Activated CD4-positive, CD25-positive, alpha-beta regulatory T cell treated with anti-CD3 and anti-CD28 coated beads, Interleukin-2, amount 50 U/mL, for 24 hours (primary cell): ENCODE measurements at regions not wholly inside any gene's neighbourhood (a gene's known extent, or its start where the extent isn't known, plus 50 kb on each side); places are given as distances from the start of the nearest gene placed in this dataset.
A peak's percentile ranks its signal among the peaks of the same experiment; 100 is the strongest.
"Not testable (repeated sequence)": the region's sequence is repeated elsewhere in the genome, so short reads cannot be mapped to it uniquely, and the experiment has no call there.

Experiments
- ATAC-seq, 2 donors: fragments of 150-1000 bp; cut with Tn5 transposase; one replicate each; pipeline ENCODE4 v1.10.0; 2021; ENCODE audit warnings: mild to moderate bottlenecking in 1 of 2, moderate library complexity in 1 of 2

DNA sequence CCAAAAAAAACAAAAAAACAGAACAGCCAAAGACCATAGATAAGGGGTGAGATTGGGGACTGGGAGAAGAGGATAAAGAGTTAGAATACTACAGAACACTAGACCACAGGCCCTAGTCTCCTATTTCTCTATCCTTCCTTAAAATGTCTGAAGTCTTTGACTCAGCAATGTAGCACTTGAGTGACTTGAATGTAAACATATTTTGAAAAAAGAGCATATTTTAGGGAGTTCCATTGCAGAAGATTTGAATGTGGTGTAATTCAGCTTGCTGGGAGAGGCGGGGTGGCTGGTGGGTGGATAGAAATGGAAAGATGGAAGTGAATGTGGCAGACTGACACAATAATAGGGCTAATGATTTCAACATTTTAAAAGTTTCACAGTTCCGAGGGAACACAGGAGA lies 144.9 kb downstream of the CHIC2 start:
- ATAC-seq: no peak

DNA sequence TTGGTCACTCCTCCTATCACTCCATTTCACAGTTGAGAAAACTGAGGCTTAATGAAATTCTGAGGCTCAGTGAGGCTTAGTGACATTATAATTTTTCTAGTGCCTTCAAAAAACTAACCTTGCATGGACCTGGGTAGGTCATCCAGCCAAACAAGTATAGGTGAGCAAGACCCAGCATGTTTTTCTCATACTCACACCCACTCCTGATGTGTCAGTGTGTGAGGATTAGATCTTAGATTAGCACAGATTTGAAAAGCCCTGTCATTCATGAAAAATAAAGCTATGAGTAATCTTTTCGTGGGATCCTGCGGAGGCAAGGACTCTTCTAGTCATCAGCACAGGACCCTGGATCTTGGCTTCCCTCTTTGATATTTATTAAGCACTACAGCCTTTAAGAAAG lies 146.7 kb downstream of the CHIC2 start:
- ATAC-seq: no peak

DNA sequence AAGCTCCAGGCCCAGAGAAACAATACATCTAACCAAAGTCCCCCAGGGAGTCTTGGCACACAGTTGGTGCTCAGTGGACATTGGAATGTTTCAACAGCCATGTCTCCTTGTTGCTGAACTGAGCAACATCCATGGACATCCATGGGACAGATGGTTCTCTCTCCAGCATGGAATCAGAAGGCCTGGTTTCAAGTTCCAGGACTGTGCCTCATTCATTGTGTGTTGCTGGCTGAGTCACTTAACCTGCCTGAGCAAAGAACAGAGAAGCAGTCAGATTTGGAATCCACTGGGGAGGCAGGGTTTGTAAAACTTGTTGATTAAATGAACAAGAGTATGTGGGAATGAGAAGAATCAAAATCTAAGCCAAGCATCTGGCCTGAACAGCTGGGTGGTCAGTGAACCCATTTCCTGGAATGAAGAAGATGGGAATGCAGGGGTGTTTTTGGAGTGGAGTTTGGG lies 147.9 kb downstream of the CHIC2 start:
- ATAC-seq: no peak

DNA sequence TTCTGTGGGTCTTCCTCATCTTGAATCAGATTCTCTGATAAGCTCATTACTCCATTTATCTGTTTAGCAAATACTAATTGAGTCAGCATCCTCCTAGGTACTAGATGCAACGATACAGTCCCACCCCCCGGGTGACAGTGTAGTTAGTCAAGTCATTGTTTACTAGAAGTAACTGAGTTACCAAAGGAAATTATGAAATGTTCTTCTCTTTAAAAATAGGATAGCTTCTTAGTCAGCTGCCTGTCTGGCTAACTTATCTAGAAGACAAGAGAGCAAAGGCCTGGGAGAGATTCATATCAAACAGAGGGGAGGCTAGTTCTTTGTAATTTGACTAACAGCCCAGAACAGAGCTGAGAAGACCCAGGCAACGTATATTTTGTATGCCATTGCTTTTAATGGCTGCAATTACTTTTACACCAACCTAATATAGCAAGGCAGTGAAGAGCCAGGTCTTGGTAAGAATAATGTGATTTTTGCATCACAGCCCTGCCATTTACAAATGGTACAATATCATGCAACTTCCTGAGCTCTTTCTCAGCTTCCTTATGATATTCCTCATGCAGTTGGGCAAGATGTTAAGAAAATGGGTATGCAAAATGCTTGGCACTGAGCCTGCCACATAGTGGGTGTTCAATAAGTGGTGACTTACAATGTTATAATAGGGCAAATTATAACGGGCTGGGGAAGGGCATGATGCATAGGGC lies 149.9 kb downstream of the CHIC2 start:
- ATAC-seq: peak; percentile 59 to 63

DNA sequence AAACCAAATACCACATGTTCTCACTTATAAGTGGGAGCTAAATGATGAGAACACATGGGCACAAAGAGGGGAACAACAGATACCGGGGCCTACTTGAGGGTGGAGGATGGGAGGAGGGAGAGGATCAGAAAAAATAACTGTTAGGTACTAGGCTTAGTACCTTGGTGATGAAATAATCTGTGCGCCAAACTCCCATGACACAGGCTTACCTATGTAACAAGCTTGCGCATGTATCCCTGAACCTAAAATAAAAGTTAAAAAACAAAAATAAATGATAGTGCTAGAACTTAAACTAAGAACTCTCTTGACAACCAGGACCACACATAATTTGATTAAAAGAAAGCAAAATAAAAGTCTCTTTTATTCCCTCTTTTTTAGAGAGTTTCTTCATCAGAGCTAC lies 150.6 kb downstream of the CHIC2 start:
- ATAC-seq: no peak

DNA sequence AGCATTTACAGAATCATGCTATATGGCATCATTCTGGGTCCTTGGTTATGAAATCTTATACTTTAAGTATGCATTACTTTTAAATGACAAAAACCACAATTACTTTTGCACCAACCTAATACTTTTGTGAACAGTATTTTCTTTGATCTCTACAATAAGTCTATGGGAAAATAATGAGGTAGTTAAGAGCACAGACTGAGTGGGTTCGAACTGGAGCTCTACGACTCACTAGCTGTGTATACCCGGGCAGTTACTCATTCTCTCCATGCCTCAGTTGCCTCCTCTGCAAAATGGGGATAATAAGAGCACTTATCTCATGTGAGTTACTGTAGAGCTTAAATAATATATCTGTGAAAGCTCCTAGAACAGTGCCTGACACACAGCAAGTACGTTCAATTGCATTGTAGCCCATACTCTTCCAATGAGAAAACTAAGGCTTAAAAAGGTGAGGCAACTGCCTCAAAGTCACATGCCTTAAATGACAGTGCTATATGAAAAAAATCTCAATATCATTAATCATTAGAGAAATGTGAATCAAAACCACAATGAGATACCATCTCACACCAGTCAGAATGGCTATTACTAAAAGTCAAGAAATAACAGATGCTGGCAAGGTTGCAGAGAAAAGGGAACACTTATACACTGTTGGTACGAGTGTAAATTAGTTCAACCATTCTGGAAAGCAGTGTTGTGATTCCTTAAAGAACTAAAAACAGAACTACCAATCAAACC lies 151.5 kb downstream of the CHIC2 start:
- ATAC-seq: no peak

DNA sequence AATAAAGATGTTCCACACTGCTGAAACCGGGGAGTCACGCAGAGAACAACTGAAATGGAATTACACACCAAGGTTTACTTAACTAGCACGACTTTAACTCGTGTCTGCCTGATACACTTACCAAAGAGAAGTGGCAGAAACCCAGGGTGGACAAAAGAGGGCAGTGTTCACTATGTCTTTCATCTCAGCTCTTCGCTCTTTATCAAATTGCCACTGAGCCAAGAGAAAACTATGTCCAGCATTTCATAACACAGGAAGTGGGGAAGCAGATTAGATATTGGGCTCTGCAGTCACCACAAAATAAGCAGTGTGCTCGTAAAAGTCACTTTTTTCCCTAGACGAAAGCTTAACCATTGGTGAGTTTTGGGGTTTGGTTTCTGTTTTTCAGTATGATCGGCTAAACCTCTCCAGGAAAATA lies 155.7 kb downstream of the CHIC2 start:
- no peak for ATAC-seq

DNA sequence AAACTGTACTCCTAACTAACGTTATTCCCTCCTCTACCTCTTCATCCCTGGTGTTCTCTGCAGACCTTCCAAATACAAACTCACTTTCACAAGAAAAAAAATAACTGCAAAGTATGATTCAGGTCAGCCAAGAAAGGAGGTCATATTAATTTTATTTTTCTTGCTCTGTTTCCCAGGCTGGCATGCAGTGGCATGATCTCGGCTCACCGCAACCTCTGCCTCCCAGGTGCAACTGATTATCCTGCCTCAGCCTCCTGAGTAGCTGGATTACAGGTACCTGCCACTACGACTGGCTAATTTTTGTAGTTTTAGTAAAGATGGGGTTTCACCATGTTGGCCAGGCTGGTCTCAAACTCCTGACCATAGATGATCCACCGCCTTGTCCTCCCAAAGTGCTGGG lies 156.6 kb downstream of the CHIC2 start:
- no peak for ATAC-seq

DNA sequence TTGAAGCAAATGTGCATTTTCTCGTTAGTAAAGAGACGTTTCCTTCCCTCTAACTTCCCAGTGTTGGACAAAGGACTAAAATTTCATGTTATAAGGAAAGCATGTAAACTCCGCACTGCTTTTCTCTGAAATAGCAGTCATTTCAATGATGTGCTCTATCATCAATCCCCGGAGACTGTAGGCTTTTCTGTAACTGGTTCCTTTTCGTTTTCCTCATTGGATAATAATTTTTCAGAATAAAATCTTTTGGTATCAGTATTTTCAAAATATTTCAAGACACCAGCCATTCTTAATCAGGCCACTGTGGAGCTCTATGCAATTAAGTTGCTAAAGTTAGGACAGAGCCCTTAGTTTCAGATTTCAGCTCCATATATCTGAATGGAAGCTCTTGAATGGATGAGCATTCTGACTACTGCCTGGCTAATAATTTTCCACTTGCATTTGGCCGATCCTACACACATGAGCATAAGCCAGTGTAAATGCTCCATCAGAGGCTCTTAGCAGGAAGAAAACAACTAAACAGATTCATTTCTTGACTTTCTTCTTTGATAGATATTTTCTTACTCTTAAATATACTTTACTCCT lies 157.7 kb downstream of the CHIC2 start:
- ATAC-seq: no peak

DNA sequence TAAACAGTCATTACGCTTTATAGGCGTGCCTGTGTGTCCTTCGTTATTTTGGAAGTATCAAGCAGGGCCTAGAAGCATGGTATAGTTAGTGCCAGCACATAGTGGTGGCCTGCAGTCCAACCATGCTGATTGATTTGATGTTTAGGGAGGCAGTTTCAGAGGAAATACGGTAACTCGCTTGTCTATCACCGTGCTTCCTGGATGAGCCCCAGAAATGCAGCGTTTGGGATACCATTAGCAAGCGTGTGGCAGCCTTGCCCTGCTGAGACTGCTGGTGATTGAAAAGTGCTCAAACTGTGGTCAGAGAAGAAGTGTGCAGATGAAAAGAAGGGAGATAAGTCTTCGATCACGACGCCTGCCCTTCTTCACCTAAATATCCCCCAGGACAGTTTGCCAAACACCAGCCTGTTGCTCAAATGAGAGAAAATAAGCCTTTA lies 158.4 kb downstream of the CHIC2 start:
- no peak for ATAC-seq

DNA sequence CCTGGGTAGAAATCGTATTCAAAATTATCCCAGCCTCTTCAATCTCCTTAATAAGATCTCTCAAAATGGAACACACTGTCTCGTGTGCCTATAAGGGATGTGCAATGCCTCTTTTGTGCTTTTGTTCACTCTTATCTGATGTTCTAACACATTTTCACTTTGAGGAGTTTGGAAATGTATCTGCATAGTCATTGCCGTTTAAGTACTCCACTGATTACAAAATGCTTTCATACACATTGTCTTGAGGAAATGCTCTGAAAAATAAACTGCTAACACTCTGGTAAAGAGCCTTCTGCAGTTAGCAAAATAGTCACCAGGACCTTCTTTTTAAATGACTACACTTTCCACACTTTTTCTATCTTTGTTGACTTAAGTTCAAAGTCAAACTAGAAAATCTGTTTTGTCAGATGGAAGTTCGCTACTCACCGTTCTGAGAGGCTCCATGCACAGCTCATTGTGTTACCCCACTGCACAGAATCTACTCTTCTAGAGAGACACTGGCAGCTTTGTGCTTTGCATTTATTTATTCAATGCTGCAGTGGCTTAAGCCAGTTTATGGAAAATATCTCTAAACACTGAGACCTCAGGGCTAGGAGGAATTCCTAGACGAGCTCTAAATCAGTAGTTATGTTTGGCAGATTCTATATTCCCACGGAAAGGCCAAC lies 159.0 kb downstream of the CHIC2 start:
- no peak for ATAC-seq

DNA sequence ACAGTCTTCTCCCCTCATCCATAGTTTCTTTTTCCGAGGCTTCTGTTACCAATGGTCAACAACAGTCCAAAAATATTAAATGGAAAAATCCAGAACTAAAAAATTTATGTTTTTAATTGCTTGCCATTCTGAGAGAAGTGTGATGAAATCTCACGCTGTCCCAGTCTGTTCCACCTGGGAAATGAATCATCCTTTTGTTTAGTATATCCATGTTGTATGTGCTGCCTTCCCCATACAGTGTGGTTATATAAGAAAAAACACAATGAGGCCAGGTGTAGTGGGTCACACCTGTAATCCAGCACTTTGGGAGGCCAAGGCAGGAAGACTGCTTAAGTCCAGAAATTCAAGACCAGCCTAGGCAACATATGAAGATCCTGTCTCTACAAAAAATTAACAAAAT lies 161.6 kb downstream of the CHIC2 start:
- ATAC-seq: no peak

DNA sequence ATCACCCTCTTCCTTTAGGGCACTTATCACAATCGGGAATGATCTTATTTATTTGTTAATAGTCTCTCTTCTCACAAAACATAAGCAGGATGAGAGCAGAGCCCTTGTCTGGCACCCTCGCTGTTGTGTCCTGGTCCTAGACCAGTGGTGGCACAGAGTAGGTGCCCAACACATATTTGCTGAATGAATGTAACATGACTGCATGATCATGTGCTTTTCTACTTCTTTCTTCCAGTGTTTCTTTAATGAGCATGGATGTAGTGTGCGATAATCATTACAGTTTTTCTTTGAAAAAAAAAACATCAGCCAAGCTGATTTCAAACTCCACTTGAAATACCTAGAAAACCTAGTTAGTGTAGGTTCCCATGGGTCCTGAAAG lies 164.1 kb downstream of the CHIC2 start:
- ATAC-seq: no peak

DNA sequence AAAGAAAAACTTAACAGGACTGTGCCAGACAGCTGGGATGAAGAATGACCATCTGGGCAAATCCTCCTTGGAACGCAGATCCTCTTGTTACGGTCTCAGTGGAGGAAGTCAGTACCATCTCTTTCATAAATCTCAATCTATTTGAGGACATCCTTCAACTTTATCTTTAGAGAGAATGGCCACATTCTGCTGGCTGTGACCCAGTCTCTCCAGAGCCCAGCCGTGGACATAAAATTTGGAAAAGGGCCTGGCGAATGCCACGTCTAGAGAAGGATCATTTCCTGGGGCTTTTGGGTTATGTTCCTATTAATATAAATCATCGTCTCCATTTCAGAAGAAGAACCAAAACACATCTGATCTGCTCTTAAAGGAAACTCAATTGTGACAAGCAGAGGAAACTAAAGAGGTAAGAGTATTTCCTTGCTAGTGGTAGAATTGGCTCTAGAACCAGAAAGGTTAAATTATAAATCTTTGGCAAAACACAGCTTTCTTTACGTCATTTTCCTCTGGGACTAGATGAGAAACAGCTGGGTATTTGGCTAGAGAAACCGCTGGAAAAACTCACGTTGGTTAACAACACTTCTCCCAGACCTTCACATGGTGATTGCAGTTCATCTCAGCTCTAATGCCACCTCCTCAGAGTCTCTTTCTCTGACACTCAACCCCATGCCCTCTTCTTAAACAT lies 164.7 kb downstream of the CHIC2 start:
- no peak for ATAC-seq

DNA sequence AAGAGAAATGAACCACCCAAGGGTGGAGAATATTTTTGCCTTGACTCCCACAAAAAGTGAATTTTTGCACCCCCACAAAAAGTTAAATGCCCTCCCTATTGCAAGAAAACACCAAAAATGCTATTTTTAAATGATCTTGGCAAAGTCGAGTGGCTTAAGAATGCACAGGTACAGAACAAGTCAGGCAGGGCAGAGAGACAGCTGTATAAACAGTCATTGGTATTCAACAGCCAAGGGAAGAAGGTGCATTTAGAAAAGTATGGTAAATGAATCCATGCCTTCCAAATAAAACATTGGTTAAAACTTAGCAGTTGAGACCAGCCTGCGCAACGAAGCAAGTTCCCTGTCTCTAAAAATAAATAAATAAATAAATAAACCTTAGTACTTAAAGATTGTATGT lies 169.3 kb downstream of the CHIC2 start:
- no peak for ATAC-seq

DNA sequence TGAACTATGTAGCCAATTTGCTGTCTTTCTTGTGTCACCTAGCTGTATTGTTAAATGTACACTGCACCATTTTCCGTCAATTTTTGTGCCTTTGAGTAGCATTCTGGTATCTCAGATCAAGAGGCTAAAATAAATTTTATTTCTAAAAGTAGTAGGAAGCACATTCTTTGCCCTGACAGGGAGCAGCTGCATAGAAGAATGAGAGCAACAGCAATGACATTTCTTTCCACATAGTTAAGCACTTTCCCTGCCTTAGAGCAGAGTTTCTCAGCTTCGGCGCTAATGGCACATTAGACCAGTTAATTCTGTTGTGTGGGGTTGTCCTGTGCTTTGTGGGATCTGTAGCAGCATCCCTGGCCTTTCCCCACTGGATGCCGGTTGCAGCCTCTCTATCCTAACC lies 173.9 kb downstream of the CHIC2 start:
- no peak for ATAC-seq

DNA sequence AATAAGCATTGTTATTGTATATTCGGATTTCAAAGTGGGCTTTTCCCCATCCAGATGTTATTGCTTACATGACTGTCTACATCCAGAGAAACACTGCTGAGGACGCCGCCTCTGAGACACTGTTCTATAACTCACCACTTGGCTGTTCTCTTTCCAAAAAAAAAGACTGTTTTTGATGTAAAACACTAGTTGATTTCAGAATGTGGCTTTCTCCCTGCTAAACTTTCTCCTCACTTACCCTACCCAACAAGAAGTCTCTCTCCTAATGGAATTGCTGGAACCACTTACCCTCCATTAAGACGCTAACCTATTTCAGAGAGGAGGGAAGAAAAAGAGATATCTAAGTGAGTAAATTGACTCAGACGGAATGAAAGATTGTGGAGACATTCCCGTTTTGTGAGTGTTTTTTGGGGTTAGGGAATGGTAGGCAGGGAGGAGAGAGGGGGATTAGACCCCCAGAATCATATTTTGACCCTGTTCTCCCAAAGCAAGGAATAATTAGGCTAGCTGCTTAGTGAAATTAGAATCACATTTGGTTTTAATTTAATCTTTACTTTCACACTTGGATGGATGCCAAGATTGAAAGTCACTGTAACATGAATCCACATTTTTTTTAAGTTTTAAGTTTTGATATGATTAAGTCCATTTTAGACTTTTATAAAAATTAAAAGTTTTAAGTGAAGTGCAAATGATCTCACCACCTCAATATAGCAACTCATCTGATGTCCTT lies 174.9 kb downstream of the CHIC2 start:
- ATAC-seq: no peak

DNA sequence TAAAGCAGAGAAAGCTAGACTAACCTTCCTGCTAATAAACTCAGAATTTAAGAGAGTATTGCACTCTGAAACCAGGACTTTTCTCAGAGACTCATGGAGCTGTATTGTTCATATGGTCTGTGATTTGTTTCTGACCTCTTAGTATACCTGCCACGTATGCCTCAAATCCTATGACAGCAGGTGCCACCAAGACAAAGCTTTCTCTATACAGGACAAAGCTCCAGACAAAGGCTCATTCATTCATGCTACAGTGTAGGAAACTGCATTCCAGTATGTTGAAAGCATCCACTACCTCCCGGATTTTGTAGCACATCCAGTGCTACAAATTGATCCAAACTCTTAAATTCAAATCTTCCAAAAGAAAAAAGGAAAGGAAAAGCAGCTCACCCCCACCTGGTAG lies 178.3 kb downstream of the CHIC2 start:
- no peak for ATAC-seq

DNA sequence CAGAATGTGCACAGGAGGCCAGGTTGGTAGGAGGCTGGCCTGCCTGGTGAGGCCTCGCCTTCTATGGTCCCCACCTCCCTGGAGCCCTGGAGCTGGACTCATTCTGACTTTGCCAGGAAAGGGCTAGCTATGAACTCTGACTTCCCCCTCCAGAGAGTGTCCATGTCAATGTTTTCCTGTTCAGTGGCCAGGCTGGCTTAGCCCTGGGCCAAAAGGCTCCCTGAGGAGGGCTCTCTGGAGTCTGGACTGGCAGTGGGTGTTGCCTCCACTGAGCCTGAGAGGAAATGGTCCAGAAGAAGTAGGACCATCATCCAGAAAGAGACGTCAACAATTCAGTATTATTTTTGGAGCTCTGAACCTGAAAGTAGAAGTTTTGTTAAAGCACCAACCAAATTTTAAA lies 178.7 kb downstream of the CHIC2 start:
- no peak for ATAC-seq

DNA sequence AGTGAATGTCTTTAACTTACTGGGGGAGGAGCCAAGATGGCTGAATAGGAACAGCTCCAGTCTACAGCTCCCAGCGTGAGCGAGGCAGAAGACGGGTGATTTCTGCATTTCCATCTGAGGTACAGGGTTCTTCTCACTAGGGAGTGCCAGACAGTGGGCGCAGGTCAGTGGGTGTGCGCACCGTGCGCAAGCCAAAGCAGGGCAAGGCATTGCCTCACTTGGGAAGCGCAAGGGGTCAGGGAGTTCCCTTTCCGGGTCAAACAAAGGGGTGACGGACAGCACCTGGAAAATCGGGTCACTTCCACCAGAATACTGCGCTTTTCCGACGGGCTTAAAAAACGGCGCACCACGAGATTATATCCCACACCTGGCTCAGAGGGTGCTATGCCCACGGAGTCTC lies 187.3 kb downstream of the CHIC2 start:
- ATAC-seq: not testable (repeated sequence)

DNA sequence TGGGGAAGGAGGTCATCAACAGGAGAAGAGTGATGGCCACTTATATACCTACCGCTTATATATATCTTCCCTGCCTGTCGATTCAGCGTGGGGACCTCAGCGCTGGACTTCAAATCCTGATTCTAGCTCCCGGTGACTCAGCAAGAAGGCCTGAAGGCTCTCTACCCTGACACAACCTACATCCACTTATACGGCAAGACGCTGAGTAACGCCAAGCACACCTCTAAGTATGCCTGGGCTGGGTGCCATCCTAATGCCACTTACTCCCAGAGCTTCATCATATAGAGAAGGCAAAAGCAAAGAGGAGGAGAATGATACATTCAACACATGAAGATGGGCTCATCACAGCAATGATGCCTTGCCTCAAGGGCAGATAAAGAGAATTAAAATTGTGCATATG lies 198.3 kb downstream of the CHIC2 start:
- no peak for ATAC-seq

DNA sequence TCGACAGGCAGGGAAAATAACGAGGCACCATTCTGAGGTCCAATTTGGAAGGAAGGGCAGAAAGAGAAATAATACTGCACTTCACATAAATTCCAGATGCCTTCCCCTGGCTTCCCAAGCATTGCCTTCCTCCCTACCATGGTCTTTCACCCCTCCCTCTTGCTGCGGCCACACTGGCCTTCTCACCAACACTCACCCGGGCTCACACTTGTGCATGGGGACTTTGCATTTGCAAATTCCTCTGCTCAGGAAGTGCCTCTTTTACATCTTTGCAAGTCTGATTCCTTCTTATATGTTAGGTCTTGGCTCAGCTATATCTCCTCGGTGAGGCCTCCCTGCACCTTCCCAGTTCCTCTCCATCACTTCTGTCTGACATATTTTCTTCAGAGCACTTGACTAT lies 199.4 kb downstream of the CHIC2 start:
- ATAC-seq: no peak
